Neural cell (in vitro differentiated cells): ENCODE measurements at regions not wholly inside any gene's neighbourhood (a gene's known extent, or its start where the extent isn't known, plus 50 kb on each side); places are given as distances from the start of the nearest gene placed in this dataset.

Experiments used
- H2AFZ ChIP-seq: fragments of 200-600, 300-800 bp; sonication (generic), shearing (Covaris generic); 2 replicates; pipeline ENCODE4 v1.6.0; 2014; ENCODE audit warnings: low read depth, mild to moderate bottlenecking, antibody characterized with exemption, low read length, moderate library complexity
- H3F3A ChIP-seq: fragments of 200-600 bp; shearing (Covaris generic); 2 replicates; pipeline ENCODE4 v1.6.1; 2016; ENCODE audit warnings: mild to moderate bottlenecking, moderate library complexity, mixed read lengths, antibody characterized with exemption, low read length; ENCODE audit not compliant: insufficient read depth, poor library complexity, severe bottlenecking
- H3K27ac ChIP-seq: fragments of 200-600, 300-800 bp; sonication (generic), shearing (Covaris generic); 2 replicates; pipeline ENCODE4 v1.5.1; 2014; ENCODE audit warnings: mild to moderate bottlenecking, low read length, moderate library complexity
- H3K27me3 ChIP-seq: fragments of 300-800, 200-600 bp; sonication (generic), shearing (Covaris generic); 2 replicates; pipeline ENCODE4 v1.6.0; 2014; ENCODE audit warnings: mild to moderate bottlenecking, low read depth, low read length, moderate library complexity; ENCODE audit not compliant: insufficient read depth
- H3K36me3 ChIP-seq: fragments of 300-800, 200-600 bp; sonication (generic), shearing (Covaris generic); 2 replicates; pipeline ENCODE4 v1.5.1; 2014; ENCODE audit warnings: mild to moderate bottlenecking, antibody characterized with exemption, low read length, moderate library complexity; ENCODE audit not compliant: insufficient read depth
- H3K4me2 ChIP-seq: fragments of 300-800, 200-600 bp; sonication (generic), shearing (Covaris generic); 2 replicates; pipeline ENCODE4 v1.6.0; 2014; ENCODE audit warnings: mild to moderate bottlenecking, low read length
- H3K4me3 ChIP-seq: fragments of 300-800, 200-600 bp; sonication (generic), shearing (Covaris generic); 2 replicates; pipeline ENCODE4 v1.5.1; 2014; ENCODE audit warnings: mild to moderate bottlenecking, low read length, moderate library complexity
- H3K79me2 ChIP-seq: fragments of 200-600 bp; shearing (Covaris generic); replicated peaks from 2 replicates; pipeline ENCODE4 v1.6.0; 2014; ENCODE audit warnings: mild to moderate bottlenecking, low read length, moderate library complexity; ENCODE audit not compliant: insufficient read depth
- H3K9ac ChIP-seq: fragments of 300-800, 200-600 bp; sonication (generic), shearing (Covaris generic); 2 replicates; pipeline ENCODE4 v1.6.1; 2016; ENCODE audit warnings: mild to moderate bottlenecking, low read length, mixed read lengths
- H3K9me2 ChIP-seq: fragments of 200-600 bp; shearing (Covaris generic); 2 replicates; pipeline ENCODE4 v1.6.1; 2016; ENCODE audit warnings: mild to moderate bottlenecking, low read length, mixed read lengths; ENCODE audit not compliant: insufficient read depth
- H3K9me3 ChIP-seq: fragments of 200-600, 300-800 bp; sonication (generic), shearing (Covaris generic); 2 replicates; pipeline ENCODE4 v1.6.1; 2016; ENCODE audit warnings: mild to moderate bottlenecking, mixed run types, low read length, moderate library complexity, mixed read lengths
- H4K20me1 ChIP-seq: fragments of 200-600 bp; shearing (Covaris generic); 2 replicates; pipeline ENCODE4 v1.6.1; 2016; ENCODE audit warnings: mild to moderate bottlenecking, mixed run types; ENCODE audit not compliant: insufficient read depth
- CTCF ChIP-seq: fragments of 450-650 bp; IDR thresholded peaks from 2 replicates; pipeline ENCODE4 v1.5.1; 2014; ENCODE audit warnings: antibody characterized with exemption, mild to moderate bottlenecking, moderate library complexity; ENCODE audit not compliant: poor library complexity, severe bottlenecking
- EP300 ChIP-seq: fragments of 450-650 bp; conservative IDR thresholded peaks from 2 replicates; pipeline ENCODE4 v1.6.1; 2014; ENCODE audit warnings: antibody characterized with exemption, mild to moderate bottlenecking, moderate library complexity; ENCODE audit not compliant: poor library complexity, severe bottlenecking
- EZH2 ChIP-seq: fragments of 200-600, 300-800 bp; shearing (Covaris generic), sonication (generic); IDR thresholded peaks from 2 replicates; pipeline ENCODE4 v1.6.1; 2014; ENCODE audit warnings: antibody characterized with exemption, low read length, borderline replicate concordance, mild to moderate bottlenecking; ENCODE audit not compliant: insufficient read depth, poor library complexity, severe bottlenecking
- MXI1 ChIP-seq: fragments of 450-650 bp; conservative IDR thresholded peaks from 2 replicates; pipeline ENCODE4 v1.6.1; 2014; ENCODE audit warnings: antibody characterized with exemption, mild to moderate bottlenecking; ENCODE audit not compliant: poor library complexity, severe bottlenecking
- POLR2AphosphoS5 ChIP-seq: IDR thresholded peaks from 2 replicates; pipeline ENCODE4 v1.6.1; 2012
- RAD21 ChIP-seq: fragments of 450-650 bp; conservative IDR thresholded peaks from 2 replicates; pipeline ENCODE4 v1.6.1; 2014; ENCODE audit warnings: antibody characterized with exemption, mild to moderate bottlenecking, moderate library complexity
- SMC3 ChIP-seq: fragments of 450-650 bp; conservative IDR thresholded peaks from 2 replicates; pipeline ENCODE4 v1.6.1; 2014; ENCODE audit warnings: antibody characterized with exemption, mild to moderate bottlenecking, moderate library complexity; ENCODE audit not compliant: poor library complexity
- TAF1 ChIP-seq: IDR thresholded peaks from 2 replicates; pipeline ENCODE4 v1.6.1; 2012; ENCODE audit warnings: low read depth
- TF ChIP-seq, protein P1 (sequence below): IDR thresholded peaks from 2 replicates; pipeline ENCODE4 v1.6.1; 2012; ENCODE audit warnings: borderline replicate concordance

DNA sequence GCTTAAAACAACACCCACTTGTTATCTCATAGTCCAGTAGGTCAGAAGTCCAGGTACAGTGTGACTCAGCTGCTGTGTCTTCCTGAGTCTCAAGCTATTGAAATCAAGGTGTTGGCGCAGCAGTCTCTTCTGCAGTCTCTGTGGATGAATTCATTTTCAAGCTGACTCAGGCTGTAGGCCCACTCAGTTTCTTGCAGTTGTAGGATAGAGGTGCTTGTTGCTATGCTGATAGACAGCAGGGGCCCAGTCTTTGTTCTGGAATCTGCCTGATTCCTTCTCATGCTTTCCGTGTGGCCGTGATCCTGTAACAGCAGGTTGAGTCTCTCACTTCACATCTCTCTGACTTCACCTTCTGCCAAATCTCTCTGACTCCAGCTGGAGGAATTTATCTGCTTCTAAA is 400.4 kb upstream of the POM121L12 start:
- Histone ChIP-seq H3K79me2 (no peaks in the 10 kb centered on the region), H3K9ac (no peak overlapping the region), H4K20me1 (no peaks in the 10 kb centered on the region), H3K9me2 (no peaks in the 10 kb centered on the region), H3K27me3 (no peaks in the 10 kb centered on the region), H3K9me3 (no peaks in the 10 kb centered on the region), H2AFZ (no peak overlapping the region), H3F3A (no peaks in the 10 kb centered on the region), H3K4me3 (no peak overlapping the region), H3K27ac (no peak overlapping the region), H3K36me3 (no peaks in the 10 kb centered on the region), H3K4me2 (no peak overlapping the region)
- no peak for TF ChIP-seq EP300

GRCh38 chr7:52620849-52621248 is 414.6 kb upstream of the POM121L12 start:
- no peaks in the 10 kb centered on the region for H3K27me3 ChIP-seq
- H3K9me3 ChIP-seq, result no peaks in the 10 kb centered on the region
- no peaks in the 10 kb centered on the region for H3F3A ChIP-seq
- H4K20me1 ChIP-seq, result no peaks in the 10 kb centered on the region
- H3K36me3 ChIP-seq, result no peaks in the 10 kb centered on the region
- no peak overlapping the region for H3K4me3 ChIP-seq
- H3K9ac ChIP-seq, result no peak overlapping the region
- H2AFZ ChIP-seq, result no peak overlapping the region
- no peaks in the 10 kb centered on the region for H3K9me2 ChIP-seq
- no peak overlapping the region for H3K27ac ChIP-seq
- no peak for TF ChIP-seq POLR2AphosphoS5
- TF ChIP-seq TAF1, result no peak
- no peak for TF ChIP-seq EP300
- no peak for TF ChIP-seq RAD21
- no peak for TF ChIP-seq CTCF
- TF ChIP-seq EZH2, result no peak
- no peak for TF ChIP-seq MXI1
- TF ChIP-seq, protein P1, sequence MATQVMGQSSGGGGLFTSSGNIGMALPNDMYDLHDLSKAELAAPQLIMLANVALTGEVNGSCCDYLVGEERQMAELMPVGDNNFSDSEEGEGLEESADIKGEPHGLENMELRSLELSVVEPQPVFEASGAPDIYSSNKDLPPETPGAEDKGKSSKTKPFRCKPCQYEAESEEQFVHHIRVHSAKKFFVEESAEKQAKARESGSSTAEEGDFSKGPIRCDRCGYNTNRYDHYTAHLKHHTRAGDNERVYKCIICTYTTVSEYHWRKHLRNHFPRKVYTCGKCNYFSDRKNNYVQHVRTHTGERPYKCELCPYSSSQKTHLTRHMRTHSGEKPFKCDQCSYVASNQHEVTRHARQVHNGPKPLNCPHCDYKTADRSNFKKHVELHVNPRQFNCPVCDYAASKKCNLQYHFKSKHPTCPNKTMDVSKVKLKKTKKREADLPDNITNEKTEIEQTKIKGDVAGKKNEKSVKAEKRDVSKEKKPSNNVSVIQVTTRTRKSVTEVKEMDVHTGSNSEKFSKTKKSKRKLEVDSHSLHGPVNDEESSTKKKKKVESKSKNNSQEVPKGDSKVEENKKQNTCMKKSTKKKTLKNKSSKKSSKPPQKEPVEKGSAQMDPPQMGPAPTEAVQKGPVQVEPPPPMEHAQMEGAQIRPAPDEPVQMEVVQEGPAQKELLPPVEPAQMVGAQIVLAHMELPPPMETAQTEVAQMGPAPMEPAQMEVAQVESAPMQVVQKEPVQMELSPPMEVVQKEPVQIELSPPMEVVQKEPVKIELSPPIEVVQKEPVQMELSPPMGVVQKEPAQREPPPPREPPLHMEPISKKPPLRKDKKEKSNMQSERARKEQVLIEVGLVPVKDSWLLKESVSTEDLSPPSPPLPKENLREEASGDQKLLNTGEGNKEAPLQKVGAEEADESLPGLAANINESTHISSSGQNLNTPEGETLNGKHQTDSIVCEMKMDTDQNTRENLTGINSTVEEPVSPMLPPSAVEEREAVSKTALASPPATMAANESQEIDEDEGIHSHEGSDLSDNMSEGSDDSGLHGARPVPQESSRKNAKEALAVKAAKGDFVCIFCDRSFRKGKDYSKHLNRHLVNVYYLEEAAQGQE, result no peak
- TF ChIP-seq SMC3, result no peak
- no peaks in the 10 kb centered on the region for H3K79me2 ChIP-seq
- H3K4me2 ChIP-seq, result no peak overlapping the region

GRCh38 chr7:52616552-52616951 is 418.9 kb upstream of the POM121L12 start:
- Histone ChIP-seq H3K27me3 (no peaks in the 10 kb centered on the region), H2AFZ (no peak overlapping the region), H4K20me1 (no peaks in the 10 kb centered on the region), H3K9ac (no peak overlapping the region), H3K4me3 (no peak overlapping the region), H3K9me2 (no peaks in the 10 kb centered on the region), H3K4me2 (no peak overlapping the region), H3K9me3 (no peaks in the 10 kb centered on the region), H3K36me3 (no peaks in the 10 kb centered on the region), H3K79me2 (no peaks in the 10 kb centered on the region), H3K27ac (no peak overlapping the region), H3F3A (no peaks in the 10 kb centered on the region)
- TF ChIP-seq EZH2, result no peak
- TF ChIP-seq EP300, result no peak
- TF ChIP-seq POLR2AphosphoS5, result no peak
- TF ChIP-seq CTCF, result no peak
- TF ChIP-seq TAF1, result no peak
- TF ChIP-seq, protein P1, result no peak
- TF ChIP-seq MXI1, result no peak
- no peak for TF ChIP-seq RAD21
- TF ChIP-seq SMC3, result no peak
